ENCODE measurements at regions not wholly inside any gene's neighbourhood (a gene's known extent, or its start where the extent isn't known, plus 50 kb on each side); places are given as distances from the start of the nearest gene placed in this dataset.

- TF ChIP-seq CTCF (IDR thresholded peaks at IDR 0.05) = no peak
- ATAC-seq (ENCODE audit: low FRiP score) (no peak), DNase-seq (ENCODE audit: low spot score) (no peak)
These were observed 135.9 kb downstream of the CYP26B1 start for GRCh38 chr2:72011791-72012190.

GRCh38 chr2:72011370-72011689 is 136.3 kb downstream of the CYP26B1 start:
- ATAC-seq (ENCODE audit: low FRiP score) (no peak), DNase-seq (ENCODE audit: low spot score) (no peak)
- TF ChIP-seq CTCF (IDR thresholded peaks at IDR 0.05) = no peak

- no peak for TF ChIP-seq CTCF (IDR thresholded peaks at IDR 0.05)
- no peak for DNase-seq (ENCODE audit: low spot score)
- ATAC-seq (ENCODE audit: low FRiP score) = no peak
These were observed 136.9 kb downstream of the CYP26B1 start for GRCh38 chr2:72010647-72011369.

- ATAC-seq (ENCODE audit: low FRiP score) (no peak), DNase-seq (ENCODE audit: low spot score) (no peak)
- TF ChIP-seq CTCF (IDR thresholded peaks at IDR 0.05) = no peak
These were observed 139.1 kb downstream of the CYP26B1 start for GRCh38 chr2:72008608-72009007.

GRCh38 chr2:72007402-72007801 is 140.3 kb downstream of the CYP26B1 start:
- DNase-seq (ENCODE audit: low spot score) (no peak), ATAC-seq (ENCODE audit: low FRiP score) (no peak)
- no peak for TF ChIP-seq CTCF (IDR thresholded peaks at IDR 0.05)

GRCh38 chr2:72006188-72006736 is 141.4 kb downstream of the CYP26B1 start:
- no peak for ATAC-seq (ENCODE audit: low FRiP score)
- no peak for TF ChIP-seq CTCF (IDR thresholded peaks at IDR 0.05)
- DNase-seq (ENCODE audit: low spot score) = no peak

GRCh38 chr2:72004976-72005375 is 142.7 kb downstream of the CYP26B1 start:
- TF ChIP-seq CTCF (IDR thresholded peaks at IDR 0.05) = no peak
- DNase-seq (ENCODE audit: low spot score) (no peak), ATAC-seq (ENCODE audit: low FRiP score) (no peak)

Data from omental fat pad (tissue), 3 donors.